ENCODE measurements at regions not wholly inside any gene's neighbourhood (a gene's known extent, or its start where the extent isn't known, plus 50 kb on each side); places are given as distances from the start of the nearest gene placed in this dataset.

DNA sequence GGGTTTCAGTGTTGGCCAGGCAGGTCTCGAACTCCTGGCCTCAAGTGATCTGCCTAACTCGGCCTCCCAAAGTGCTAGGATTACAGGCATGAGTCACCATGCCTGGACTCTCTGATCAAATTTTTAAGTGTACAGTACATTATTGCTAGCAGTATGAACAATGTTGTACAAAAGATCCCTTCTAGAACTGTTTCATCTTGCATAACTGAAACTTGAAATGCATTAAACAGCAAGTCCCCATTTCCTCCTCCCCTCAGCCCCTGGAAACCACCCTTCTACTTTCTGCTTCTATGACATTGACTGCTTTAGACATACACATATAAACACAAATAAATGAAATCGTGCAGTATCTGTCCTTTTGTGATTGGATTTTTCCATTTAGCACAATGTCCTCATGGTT is 463.4 kb downstream of the PTPRC start:
- TF ChIP-seq, protein P1, sequence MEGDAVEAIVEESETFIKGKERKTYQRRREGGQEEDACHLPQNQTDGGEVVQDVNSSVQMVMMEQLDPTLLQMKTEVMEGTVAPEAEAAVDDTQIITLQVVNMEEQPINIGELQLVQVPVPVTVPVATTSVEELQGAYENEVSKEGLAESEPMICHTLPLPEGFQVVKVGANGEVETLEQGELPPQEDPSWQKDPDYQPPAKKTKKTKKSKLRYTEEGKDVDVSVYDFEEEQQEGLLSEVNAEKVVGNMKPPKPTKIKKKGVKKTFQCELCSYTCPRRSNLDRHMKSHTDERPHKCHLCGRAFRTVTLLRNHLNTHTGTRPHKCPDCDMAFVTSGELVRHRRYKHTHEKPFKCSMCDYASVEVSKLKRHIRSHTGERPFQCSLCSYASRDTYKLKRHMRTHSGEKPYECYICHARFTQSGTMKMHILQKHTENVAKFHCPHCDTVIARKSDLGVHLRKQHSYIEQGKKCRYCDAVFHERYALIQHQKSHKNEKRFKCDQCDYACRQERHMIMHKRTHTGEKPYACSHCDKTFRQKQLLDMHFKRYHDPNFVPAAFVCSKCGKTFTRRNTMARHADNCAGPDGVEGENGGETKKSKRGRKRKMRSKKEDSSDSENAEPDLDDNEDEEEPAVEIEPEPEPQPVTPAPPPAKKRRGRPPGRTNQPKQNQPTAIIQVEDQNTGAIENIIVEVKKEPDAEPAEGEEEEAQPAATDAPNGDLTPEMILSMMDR (IDR thresholded peaks at IDR 0.05): no peak
- TF ChIP-seq EP300 (IDR thresholded peaks at IDR 0.05): no peak
- TF ChIP-seq POLR2A (IDR thresholded peaks at IDR 0.05): no peak
- TF ChIP-seq POLR2AphosphoS5 (IDR thresholded peaks at IDR 0.05): no peak

Measured in suprapubic skin (tissue), 4 donors.